Panc1 (cell line): ENCODE measurements at regions not wholly inside any gene's neighbourhood (a gene's known extent, or its start where the extent isn't known, plus 50 kb on each side); places are given as distances from the start of the nearest gene placed in this dataset.

ENCODE experiments used
- ATAC-seq: fragments of 200-7000 bp; cut with Tn5 transposase; 2 replicates; pipeline ENCODE4 v1.9.1; 2020; ENCODE audit warnings: mild to moderate bottlenecking, moderate library complexity
- BruUV-seq: library from RNA; stranded (reverse); fragments of 400-500 nt; replicated peaks from 2 replicates; lab custom pipeline; 2021; lab: Mats Ljungman, UMichigan
- CTCF ChIA-PET: fragments of 300-600 bp; sonication (Branson Sonifier 250); formaldehyde crosslinking; loops from one replicate; lab custom pipeline; 2022; ENCODE audit warnings: antibody characterized with exemption; lab: Charles Lee
- POLR2A ChIA-PET: fragments of 300-600 bp; sonication (Branson Sonifier 250); formaldehyde crosslinking; loops from one replicate; lab custom pipeline; 2022; ENCODE audit warnings: antibody characterized with exemption; lab: Charles Lee
- DNase-seq: peaks from one replicate; pipeline ENCODE4 v3.0.0-alpha.2; 2010; ENCODE audit warnings: low read depth, low spot score
- H3K27ac ChIP-seq: 2 replicates; pipeline ENCODE4 v1.5.1; 2011; ENCODE audit warnings: mild to moderate bottlenecking, low read length, inconsistent platforms
- H3K27me3 ChIP-seq: fragments of 200-500 bp; sonication (Bioruptor generic); 2 replicates; pipeline ENCODE4 v1.6.0; 2014; ENCODE audit warnings: low read length, inconsistent platforms; ENCODE audit not compliant: control insufficient read depth, insufficient read depth
- H3K36me3 ChIP-seq: fragments of 200-500 bp; sonication (Bioruptor generic); 2 replicates; pipeline ENCODE4 v1.5.1; 2014; ENCODE audit warnings: inconsistent platforms, mild to moderate bottlenecking, low read length, moderate library complexity; ENCODE audit not compliant: control insufficient read depth, insufficient read depth
- H3K4me1 ChIP-seq: 2 replicates; pipeline ENCODE4 v1.5.1; 2011; ENCODE audit warnings: inconsistent platforms, mild to moderate bottlenecking, low read length, moderate library complexity; ENCODE audit not compliant: control insufficient read depth, insufficient read depth
- H3K4me3 ChIP-seq, 2 experiments: 2 replicates each; pipeline ENCODE4 v1.5.1; 2011 to 2012; ENCODE audit warnings: low read depth in 2 of 2, low read length in 2 of 2, mild to moderate bottlenecking in 2 of 2, inconsistent platforms in 1 of 2, moderate library complexity in 1 of 2
- H3K9me3 ChIP-seq: fragments of 200-500 bp; sonication (Bioruptor generic); 2 replicates; pipeline ENCODE4 v1.5.1; 2014; ENCODE audit warnings: low read depth, mild to moderate bottlenecking, inconsistent platforms, low read length, moderate library complexity; ENCODE audit not compliant: control insufficient read depth, insufficient read depth
- CTCF ChIP-seq: fragments of 450-650 bp; IDR thresholded peaks from 2 replicates; pipeline ENCODE4 v1.5.1; 2017; ENCODE audit warnings: mild to moderate bottlenecking
- POLR2AphosphoS5 ChIP-seq: IDR thresholded peaks from 2 replicates; pipeline ENCODE4 v1.6.1; 2012; ENCODE audit warnings: mild to moderate bottlenecking, low read depth, low read length, moderate library complexity
- REST ChIP-seq, 2 experiments: IDR thresholded peaks; 2 replicates each; pipeline ENCODE4 v1.6.1; 2011 to 2012; ENCODE audit warnings: low read depth in 2 of 2, control low read depth in 1 of 2, low read length in 1 of 2, mild to moderate bottlenecking in 1 of 2, moderate library complexity in 1 of 2; ENCODE audit not compliant: insufficient read depth in 1 of 2
- SIN3A ChIP-seq: IDR thresholded peaks from 2 replicates; pipeline ENCODE4 v1.6.1; 2012; ENCODE audit warnings: low read depth, mild to moderate bottlenecking, low read length, moderate library complexity, borderline replicate concordance; ENCODE audit not compliant: insufficient read depth
- TCF7L2 ChIP-seq: IDR thresholded peaks from 2 replicates; pipeline ENCODE4 v1.6.1; 2011; ENCODE audit warnings: mild to moderate bottlenecking, low read depth, low read length, inconsistent platforms
- in situ Hi-C: cut with HindIII; loops from 2 replicates; pipeline ENCODE4 v1.10.0; 2016; ENCODE audit warnings: low sequenced_read_pairs, low pct_unique_long_range_greater_than_20kb
- intact Hi-C: fragments of 100-400 bp; cut with micrococcal nuclease; formaldehyde crosslinking; loops from one replicate; pipeline ENCODE4 v1.10.0; 2022; ENCODE audit not compliant: unreplicated experiment

- no peak overlapping the region for H3K27ac ChIP-seq
- BruUV-seq, result no TSS peak
- DNase-seq, result no peak
- in situ Hi-C loops, result no loop called here
- CTCF ChIA-PET, result no interaction called here
- H3K36me3 ChIP-seq, result no peaks in the 10 kb centered on the region
- ATAC-seq, result no peak
- no peaks in the 10 kb centered on the region for H3K9me3 ChIP-seq
- TF ChIP-seq POLR2AphosphoS5, result no peak
- no peaks in the 10 kb centered on the region for H3K4me1 ChIP-seq
- POLR2A ChIA-PET, result no interaction called here
- intact Hi-C loops, result no loop called here
- no peak overlapping the region for H3K4me3 ChIP-seq
- no peaks in the 10 kb centered on the region for H3K27me3 ChIP-seq
Measured at GRCh38 chr2:5352286-5352685, 339.9 kb upstream of the SOX11 start.

- in situ Hi-C loops, result no loop called here
- Histone ChIP-seq H3K9me3 (no peaks in the 10 kb centered on the region), H3K4me3 (no peak overlapping the region), H3K27ac (no peak overlapping the region), H3K27me3 (no peaks in the 10 kb centered on the region), H3K4me1 (no peaks in the 10 kb centered on the region), H3K36me3 (no peaks in the 10 kb centered on the region)
- ATAC-seq (no peak), DNase-seq (no peak)
- ChIA-PET POLR2A (no interaction called here), CTCF (no interaction called here)
- no peak for TF ChIP-seq TCF7L2
- TF ChIP-seq REST (IDR thresholded peaks at IDR 0.05; ENCODE audit: insufficient read depth in 1 of 2, low read depth in 2 of 2, low read length in 1 of 2), result no peak
- TF ChIP-seq POLR2AphosphoS5, result no peak
- no peak for TF ChIP-seq CTCF
- no peak for TF ChIP-seq SIN3A
- intact Hi-C loops, result no loop called here
- BruUV-seq, result no TSS peak
Measured at GRCh38 chr2:5353565-5353964, 338.6 kb upstream of the SOX11 start.

DNA sequence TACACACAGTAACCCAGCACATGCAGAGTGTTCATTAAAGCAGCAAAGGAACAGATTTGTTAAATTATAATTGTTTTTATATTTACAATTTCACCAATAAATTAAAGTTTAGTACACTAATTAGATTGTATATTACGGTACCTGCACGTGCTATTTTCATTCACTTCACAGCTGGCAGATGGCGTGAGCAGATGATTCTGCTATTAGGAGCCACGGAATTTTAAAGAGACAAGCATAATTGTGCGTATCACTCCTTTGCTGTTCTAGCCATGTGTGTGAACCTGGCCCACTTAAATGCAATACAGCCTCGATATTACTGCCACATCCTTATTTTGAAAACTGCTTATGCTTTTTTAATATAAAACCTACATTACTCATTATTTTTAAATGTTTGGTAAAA, 332.8 kb upstream of the SOX11 start:
- in situ Hi-C loops, result no loop called here

More for the DNA sequence above, 332.8 kb upstream of the SOX11 start:
- Histone ChIP-seq H3K36me3 (no peaks in the 10 kb centered on the region), H3K4me3 (no peak overlapping the region), H3K9me3 (no peaks in the 10 kb centered on the region), H3K27ac (no peak overlapping the region), H3K4me1 (no peaks in the 10 kb centered on the region), H3K27me3 (no peaks in the 10 kb centered on the region)
- no peak for ATAC-seq
- intact Hi-C loops, result no loop called here
- TF ChIP-seq SIN3A, result no peak
- no peak for TF ChIP-seq TCF7L2
- no peak for TF ChIP-seq CTCF
- TF ChIP-seq REST (IDR thresholded peaks at IDR 0.05; ENCODE audit: insufficient read depth in 1 of 2, low read depth in 2 of 2, low read length in 1 of 2), result no peak
- TF ChIP-seq POLR2AphosphoS5, result no peak
- CTCF ChIA-PET, result no interaction called here
- POLR2A ChIA-PET, result no interaction called here
- no TSS peak for BruUV-seq
- no peak for DNase-seq
